Spleen (tissue), 11 donors: ENCODE measurements at regions not wholly inside any gene's neighbourhood (a gene's known extent, or its start where the extent isn't known, plus 50 kb on each side); places are given as distances from the start of the nearest gene placed in this dataset.

Source experiments
- DNase-seq: peaks from one replicate; pipeline ENCODE4 v3.0.0-alpha.2; 2020
- H3K27ac ChIP-seq, 8 donors: fragments of 200-600 bp; sonication (generic) in 7 of 8; 1 replicate in 4 of 8; 2 replicates in 4 of 8; pipeline versions ENCODE4 v1.5.0 to v1.8.0; 2016 to 2021; ENCODE audit warnings: inconsistent platforms in 4 of 8, mild to moderate bottlenecking in 4 of 8, moderate library complexity in 1 of 8
- H3K27me3 ChIP-seq, 7 donors: fragments of 200-600 bp; sonication (generic) in 6 of 7; replicated peaks in 1 of 7; 1 replicate in 4 of 7; 2 replicates in 3 of 7; pipeline versions ENCODE4 v1.5.0 to v1.8.0; 2016 to 2021; ENCODE audit warnings: inconsistent platforms in 3 of 7, mild to moderate bottlenecking in 1 of 7
- H3K36me3 ChIP-seq, 6 donors: fragments of 200-600 bp; sonication (generic) in 5 of 6; 1 replicate in 4 of 6; 2 replicates in 2 of 6; pipeline versions ENCODE4 v1.5.0 to v1.8.0; 2016 to 2021; ENCODE audit warnings: inconsistent platforms in 2 of 6
- H3K4me1 ChIP-seq, 6 donors: fragments of 200-600 bp; sonication (generic) in 5 of 6; 1 replicate in 3 of 6; 2 replicates in 3 of 6; pipeline versions ENCODE4 v1.5.0 to v1.8.0; 2016 to 2021; ENCODE audit warnings: inconsistent platforms in 3 of 6
- H3K4me3 ChIP-seq, 8 donors: fragments of 200-600 bp; sonication (generic) in 7 of 8; 1 replicate in 4 of 8; 2 replicates in 4 of 8; pipeline versions ENCODE4 v1.5.0 to v1.8.0; 2016 to 2021; ENCODE audit warnings: inconsistent platforms in 4 of 8, mild to moderate bottlenecking in 4 of 8, moderate library complexity in 2 of 8
- H3K9me3 ChIP-seq, 8 donors: fragments of 200-600 bp; sonication (generic) in 7 of 8; 1 replicate in 4 of 8; 2 replicates in 4 of 8; pipeline versions ENCODE4 v1.5.0 to v1.8.0; 2016 to 2021; ENCODE audit warnings: inconsistent platforms in 4 of 8
- POLR2A ChIP-seq, 3 donors: fragments of 450-650 bp; IDR thresholded peaks; one replicate each; pipeline ENCODE4 v1.5.1; 2017; ENCODE audit warnings: antibody characterized with exemption in 3 of 3, mild to moderate bottlenecking in 1 of 3
- POLR2AphosphoS5 ChIP-seq, 3 donors: sonication (generic); formaldehyde crosslinking; IDR thresholded peaks; one replicate each; pipeline ENCODE4 v1.5.1; 2017; ENCODE audit warnings: antibody characterized with exemption in 3 of 3
- WGBS, 5 donors: extraction: QIAGEN DNeasy Blood & Tissue Kit in 3 of 5; methylation state at CpG; one replicate each; pipeline versions ENCODE4 v1.1.5 to v1.1.7; 2013 to 2018; 5-methylcytosine and 5-hydroxymethylcytosine counted together
- intact Hi-C: fragments of 100-400 bp; cut with DNase I; formaldehyde crosslinking; loops from one replicate; pipeline ENCODE4 v1.15.0; 2023; ENCODE audit warnings: low total_unique reads
- TF ChIP-seq, protein P1 (sequence below), 11 experiments: fragments of 200-600 bp in 7 of 11; fragments of 450-650 bp in 4 of 11; sonication (generic) in 4 of 11; IDR thresholded peaks in 8 of 11; conservative IDR thresholded peaks in 3 of 11; 1 replicate in 7 of 11; 2 replicates in 4 of 11; pipeline versions ENCODE4 v1.4.0 to v1.8.0; 2016 to 2021; ENCODE audit warnings: antibody characterized with exemption in 11 of 11, inconsistent platforms in 4 of 11, mild to moderate bottlenecking in 1 of 11
- donor health status: healthy with polysubstance abuse.
- donor health status: DM: no; HTN: no; CAD: no; lungs with moderate emphysema.
- donor health status: DM: no; HTN: no; CAD: no.
- donor health status: Bipolar disorder and iron deficiency.
- donor health status: healthy.
- donor health status: DM: no; HTN: no; CAD: no.
- donor health status: DM: yes; HTN: yes; CAD: no.

DNA sequence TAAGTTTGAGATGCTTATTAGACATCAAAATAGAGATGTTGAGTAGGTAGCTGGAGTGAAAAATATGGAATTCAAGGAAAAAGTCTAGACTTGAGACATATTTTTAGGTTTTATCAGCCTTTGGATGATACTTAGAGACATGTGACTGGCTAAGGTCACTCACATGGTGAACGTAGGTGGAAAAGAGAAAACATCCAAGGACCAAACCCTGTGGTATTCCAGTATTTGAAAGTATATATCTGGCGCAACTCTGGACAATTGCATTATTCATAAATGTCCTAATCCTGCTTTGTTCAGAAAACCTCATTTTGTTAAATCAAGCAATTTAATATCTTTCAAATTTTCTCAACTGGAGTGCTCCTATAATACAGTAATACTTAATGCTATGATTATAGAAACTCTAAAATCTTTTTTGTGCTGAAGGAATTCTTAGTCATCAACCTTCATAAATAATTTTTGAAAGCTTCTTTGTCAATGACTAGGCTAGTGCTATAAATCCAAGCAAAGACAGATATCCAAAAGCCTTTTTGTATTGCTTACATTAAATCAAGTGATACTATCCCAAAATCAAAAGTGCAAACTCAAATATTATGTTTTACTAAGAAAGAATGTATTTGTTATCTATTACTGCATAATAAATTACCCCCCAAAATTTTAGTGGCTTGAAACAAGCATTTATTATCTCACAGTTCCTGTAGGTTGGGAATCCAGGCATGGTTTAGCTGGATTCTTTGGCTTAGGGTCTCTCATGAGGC is 452.0 kb downstream of the ENC1 start:
- Histone ChIP-seq H3K4me1 (no peaks in the 10 kb centered on the region), H3K4me3 (no peak overlapping the region), H3K27me3 (no peaks in the 10 kb centered on the region), H3K9me3 (peaks cover 0 to 9% (median 7%) of the 10 kb centered on the region in 8 donors), H3K27ac (no peak overlapping the region), H3K36me3 (no peaks in the 10 kb centered on the region)
- DNase-seq = no peak
- TF ChIP-seq, protein P1, sequence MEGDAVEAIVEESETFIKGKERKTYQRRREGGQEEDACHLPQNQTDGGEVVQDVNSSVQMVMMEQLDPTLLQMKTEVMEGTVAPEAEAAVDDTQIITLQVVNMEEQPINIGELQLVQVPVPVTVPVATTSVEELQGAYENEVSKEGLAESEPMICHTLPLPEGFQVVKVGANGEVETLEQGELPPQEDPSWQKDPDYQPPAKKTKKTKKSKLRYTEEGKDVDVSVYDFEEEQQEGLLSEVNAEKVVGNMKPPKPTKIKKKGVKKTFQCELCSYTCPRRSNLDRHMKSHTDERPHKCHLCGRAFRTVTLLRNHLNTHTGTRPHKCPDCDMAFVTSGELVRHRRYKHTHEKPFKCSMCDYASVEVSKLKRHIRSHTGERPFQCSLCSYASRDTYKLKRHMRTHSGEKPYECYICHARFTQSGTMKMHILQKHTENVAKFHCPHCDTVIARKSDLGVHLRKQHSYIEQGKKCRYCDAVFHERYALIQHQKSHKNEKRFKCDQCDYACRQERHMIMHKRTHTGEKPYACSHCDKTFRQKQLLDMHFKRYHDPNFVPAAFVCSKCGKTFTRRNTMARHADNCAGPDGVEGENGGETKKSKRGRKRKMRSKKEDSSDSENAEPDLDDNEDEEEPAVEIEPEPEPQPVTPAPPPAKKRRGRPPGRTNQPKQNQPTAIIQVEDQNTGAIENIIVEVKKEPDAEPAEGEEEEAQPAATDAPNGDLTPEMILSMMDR (IDR thresholded peaks at IDR 0.05 in 8 of 11, conservative IDR thresholded peaks at IDR 0.05 in 3 of 11) = no peak
- TF ChIP-seq POLR2AphosphoS5 (IDR thresholded peaks at IDR 0.05) (no peak), POLR2A (IDR thresholded peaks at IDR 0.05) (no peak)
- intact Hi-C loops = no loop called here
- whole genome bisulfite sequencing, 5 donors = 86 to 93% (median 90%) methylated on average over 2 of the region's 2 CpGs

DNA sequence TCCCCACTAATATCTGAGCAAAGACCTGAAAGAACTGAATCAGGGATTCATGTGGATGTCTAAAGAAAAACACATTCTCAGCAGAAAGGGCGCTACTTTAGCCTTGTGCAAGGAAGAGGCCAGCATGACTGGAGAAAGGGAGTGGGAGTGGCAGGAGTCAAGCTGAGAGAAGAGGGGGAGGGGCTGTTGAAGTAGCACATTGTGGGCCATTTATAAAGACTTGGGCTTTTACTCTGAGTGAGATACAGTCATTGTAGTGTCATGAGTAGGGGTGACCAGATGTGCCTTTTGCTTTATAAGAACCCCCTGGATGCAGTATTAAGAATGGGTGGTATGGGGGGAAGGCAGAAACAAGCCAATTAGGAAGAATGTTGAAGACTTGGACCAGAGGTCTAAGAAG is 452.8 kb downstream of the ENC1 start:
- H3K27ac ChIP-seq = no peak overlapping the region
- intact Hi-C loops = no loop called here
- DNase-seq = no peak
- peaks cover 0 to 9% (median 7%) of the 10 kb centered on the region in 8 donors for H3K9me3 ChIP-seq
- 74 to 91% (median 84%) methylated on average over 1 of the region's 1 CpG for WGBS, 5 donors
- TF ChIP-seq POLR2AphosphoS5 (IDR thresholded peaks at IDR 0.05) = no peak
- TF ChIP-seq POLR2A (IDR thresholded peaks at IDR 0.05) = no peak
- TF ChIP-seq, protein P1 (IDR thresholded peaks at IDR 0.05 in 8 of 11, conservative IDR thresholded peaks at IDR 0.05 in 3 of 11) = no peak
- H3K4me3 ChIP-seq = no peak overlapping the region
- H3K36me3 ChIP-seq = no peaks in the 10 kb centered on the region
- no peaks in the 10 kb centered on the region for H3K4me1 ChIP-seq
- no peaks in the 10 kb centered on the region for H3K27me3 ChIP-seq

DNA sequence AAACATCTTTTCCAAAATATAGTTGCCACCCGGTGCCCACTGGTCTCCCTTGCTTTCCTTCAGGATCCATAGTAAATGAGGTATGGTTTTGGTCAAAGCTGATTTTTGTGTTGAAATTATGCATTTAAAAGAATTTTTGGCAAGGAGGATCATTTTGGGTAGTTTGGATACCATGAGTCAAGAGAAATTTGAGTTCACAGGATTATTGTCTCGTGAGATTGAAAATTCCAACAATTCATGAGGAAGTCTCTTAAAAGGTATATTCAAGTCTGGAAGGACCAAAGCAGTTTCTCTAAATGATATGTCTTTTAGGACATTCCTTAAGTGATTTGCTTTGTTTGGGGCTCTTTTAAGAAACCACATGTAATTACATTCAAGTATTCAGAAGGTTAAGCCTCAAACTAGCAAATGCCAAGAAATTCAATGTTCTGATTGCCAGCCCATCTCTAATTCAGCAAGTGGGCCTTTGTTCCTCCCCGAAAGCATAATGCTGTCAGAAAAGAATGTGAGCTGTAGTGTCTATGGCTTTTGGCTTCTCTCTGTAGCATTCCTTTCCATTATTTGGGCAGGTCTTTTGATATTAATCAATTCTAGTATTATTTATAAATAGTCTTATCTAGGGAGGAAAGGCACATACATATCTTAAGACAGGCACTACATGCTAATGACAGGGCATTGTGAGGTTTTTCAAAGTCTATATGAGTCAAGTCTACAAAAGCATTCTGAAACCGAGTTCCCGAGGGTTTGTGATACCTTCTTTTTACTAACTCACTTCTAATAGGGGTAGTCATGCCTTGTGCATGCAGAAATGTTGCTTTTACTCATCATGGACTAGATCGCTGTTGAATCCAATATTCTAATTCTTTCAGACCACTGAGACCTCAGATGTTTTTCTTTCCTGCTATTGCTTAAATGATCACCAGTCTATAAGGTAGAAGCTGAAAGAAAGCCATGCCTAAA is 453.9 kb downstream of the ENC1 start:
- intact Hi-C loops = no loop called here
- TF ChIP-seq, protein P1 (IDR thresholded peaks at IDR 0.05 in 8 of 11, conservative IDR thresholded peaks at IDR 0.05 in 3 of 11) = no peak
- no peak for TF ChIP-seq POLR2AphosphoS5 (IDR thresholded peaks at IDR 0.05)
- no peak for TF ChIP-seq POLR2A (IDR thresholded peaks at IDR 0.05)
- Histone ChIP-seq H3K9me3 (peaks cover 0 to 9% (median 7%) of the 10 kb centered on the region in 8 donors), H3K27ac (no peak overlapping the region), H3K27me3 (no peaks in the 10 kb centered on the region), H3K4me1 (no peaks in the 10 kb centered on the region), H3K36me3 (no peaks in the 10 kb centered on the region), H3K4me3 (no peak overlapping the region)
- DNase-seq = no peak
- 79 to 90% (median 88%) methylated on average over 6 of the region's 6 CpGs for WGBS, 5 donors

DNA sequence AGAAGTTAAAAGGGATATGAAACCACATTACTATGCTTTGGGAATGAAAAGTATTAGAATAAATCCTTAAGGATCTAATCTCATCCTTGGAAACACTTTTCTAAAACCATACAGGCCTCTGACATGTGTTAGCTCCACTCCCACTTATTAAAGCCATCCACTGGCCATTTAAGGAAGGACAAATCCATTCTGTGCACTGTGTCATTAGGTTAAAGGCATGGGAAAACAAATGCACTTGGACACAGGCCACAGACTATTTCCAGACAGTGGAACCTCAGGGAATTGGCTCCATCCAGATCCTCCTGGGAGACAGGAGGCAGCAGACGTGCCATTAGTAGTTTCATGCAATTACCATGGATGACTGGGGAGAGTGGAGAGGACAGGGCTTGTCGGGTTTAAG is 454.9 kb downstream of the ENC1 start:
- 52 to 89% (median 80%) methylated on average over 2 of the region's 2 CpGs for WGBS, 5 donors
- H3K27me3 ChIP-seq = no peaks in the 10 kb centered on the region
- no peak overlapping the region for H3K4me3 ChIP-seq
- H3K36me3 ChIP-seq = no peaks in the 10 kb centered on the region
- no peak for TF ChIP-seq POLR2A (IDR thresholded peaks at IDR 0.05)
- TF ChIP-seq, protein P1 (IDR thresholded peaks at IDR 0.05 in 8 of 11, conservative IDR thresholded peaks at IDR 0.05 in 3 of 11) = peak in 1 of 11 experiments; percentile 15
- peak overlapping the region in 1 of 8 donors; percentile 22 for H3K27ac ChIP-seq
- H3K9me3 ChIP-seq = peaks cover 0 to 9% (median 7%) of the 10 kb centered on the region in 8 donors
- no peaks in the 10 kb centered on the region for H3K4me1 ChIP-seq
- no peak for DNase-seq
- intact Hi-C loops = no loop called here
